NT2/D1 (cell line): ENCODE measurements at regions not wholly inside any gene's neighbourhood (a gene's known extent, or its start where the extent isn't known, plus 50 kb on each side); places are given as distances from the start of the nearest gene placed in this dataset.

Experiments used
- YY1 ChIP-seq: IDR thresholded peaks from 2 replicates; pipeline ENCODE4 v1.6.1; 2011; ENCODE audit not compliant: insufficient read length, insufficient read depth
- ZNF274 ChIP-seq: IDR thresholded peaks from 2 replicates; pipeline ENCODE4 v1.6.1; 2011; ENCODE audit warnings: mild to moderate bottlenecking, low read depth, low read length

GRCh38 chr6:137806914-137807682 is 60.0 kb upstream of the TNFAIP3 start:
- TF ChIP-seq ZNF274, result no peak
- TF ChIP-seq YY1, result no peak
